Activated naive CD4-positive, alpha-beta T cell treated with anti-CD3 and anti-CD28 coated beads, Interleukin-2, amount 50 U/mL, for 72 hours (primary cell): ENCODE measurements at regions not wholly inside any gene's neighbourhood (a gene's known extent, or its start where the extent isn't known, plus 50 kb on each side); places are given as distances from the start of the nearest gene placed in this dataset.
"Not testable (repeated sequence)": the region's sequence is repeated elsewhere in the genome, so short reads cannot be mapped to it uniquely, and the experiment has no call there.

ENCODE experiments used
- ATAC-seq, 2 donors: fragments of 150-1000 bp; cut with Tn5 transposase; 2 replicates each; pipeline ENCODE4 v1.10.0; 2021; ENCODE audit warnings: mild to moderate bottlenecking in 2 of 2, moderate library complexity in 2 of 2
- DNase-seq, 2 donors: peaks; one replicate each; pipeline ENCODE4 v3.0.0; 2021 to 2022; ENCODE audit warnings: low spot score in 2 of 2
- H3K27ac Mint-ChIP-seq, 2 donors: one replicate each; pipeline ENCODE4 v1.8.0; 2022; ENCODE audit warnings: mild to moderate bottlenecking in 2 of 2, mixed read lengths in 2 of 2
- H3K36me3 Mint-ChIP-seq, 2 donors: one replicate each; pipeline ENCODE4 v1.8.0; 2022; ENCODE audit warnings: mixed read lengths in 2 of 2
- H3K9me3 Mint-ChIP-seq, 2 donors: one replicate each; pipeline ENCODE4 v1.8.0; 2022; ENCODE audit warnings: mixed read lengths in 2 of 2

DNA sequence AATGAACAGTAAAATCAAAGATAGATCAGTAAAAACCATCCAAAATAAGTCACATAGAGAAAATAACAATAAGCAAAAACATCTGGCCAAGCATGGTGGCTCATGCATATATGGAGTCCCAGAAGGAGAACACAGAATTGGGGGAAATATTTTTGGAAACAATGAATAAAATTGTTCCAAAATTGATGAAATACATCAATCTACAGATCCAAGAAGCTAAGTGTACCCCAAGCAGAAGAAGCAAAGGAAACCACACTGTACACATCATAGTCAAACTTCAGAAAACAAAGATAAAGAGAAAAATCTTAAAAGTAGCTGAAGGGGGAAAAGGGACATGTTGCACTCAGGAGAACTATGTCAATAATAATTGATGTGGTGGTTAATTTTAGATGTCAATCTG lies 80.4 kb upstream of the RMP24 start:
- H3K36me3 Mint-ChIP-seq = peaks cover 0 to 6% of the 10 kb centered on the region in 2 donors
- ATAC-seq = no peak
- peaks cover 11 to 13% of the 10 kb centered on the region in 2 donors for H3K9me3 Mint-ChIP-seq
- no peak overlapping the region for H3K27ac Mint-ChIP-seq
- no peak for DNase-seq

DNA sequence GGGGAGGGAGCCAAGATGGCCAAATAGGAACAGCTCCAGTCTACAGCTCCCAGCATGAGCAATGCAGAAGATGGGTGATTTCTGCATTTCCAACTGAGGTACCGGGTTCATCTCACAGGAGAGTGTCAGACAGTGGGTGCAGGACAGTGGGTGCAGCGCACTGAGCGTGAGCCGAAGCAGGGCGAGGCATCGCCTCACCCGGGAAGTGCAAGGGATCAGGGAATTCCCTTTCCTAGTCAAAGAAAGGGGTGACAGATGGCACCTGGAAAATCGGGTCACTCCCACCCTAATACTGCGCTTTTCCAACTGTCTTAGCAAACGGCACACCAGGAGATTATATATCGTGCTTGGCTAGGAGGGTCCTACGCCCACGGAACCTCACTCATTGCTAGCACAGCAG lies 75.0 kb upstream of the RMP24 start:
- not testable (repeated sequence) for ATAC-seq, DNase-seq
- H3K27ac Mint-ChIP-seq = peak overlapping the region in 1 of 2 donors; percentile 22
- H3K9me3 Mint-ChIP-seq = peaks cover 5 to 11% of the 10 kb centered on the region in 2 donors
- peaks cover 0 to 27% of the 10 kb centered on the region in 2 donors for H3K36me3 Mint-ChIP-seq

DNA sequence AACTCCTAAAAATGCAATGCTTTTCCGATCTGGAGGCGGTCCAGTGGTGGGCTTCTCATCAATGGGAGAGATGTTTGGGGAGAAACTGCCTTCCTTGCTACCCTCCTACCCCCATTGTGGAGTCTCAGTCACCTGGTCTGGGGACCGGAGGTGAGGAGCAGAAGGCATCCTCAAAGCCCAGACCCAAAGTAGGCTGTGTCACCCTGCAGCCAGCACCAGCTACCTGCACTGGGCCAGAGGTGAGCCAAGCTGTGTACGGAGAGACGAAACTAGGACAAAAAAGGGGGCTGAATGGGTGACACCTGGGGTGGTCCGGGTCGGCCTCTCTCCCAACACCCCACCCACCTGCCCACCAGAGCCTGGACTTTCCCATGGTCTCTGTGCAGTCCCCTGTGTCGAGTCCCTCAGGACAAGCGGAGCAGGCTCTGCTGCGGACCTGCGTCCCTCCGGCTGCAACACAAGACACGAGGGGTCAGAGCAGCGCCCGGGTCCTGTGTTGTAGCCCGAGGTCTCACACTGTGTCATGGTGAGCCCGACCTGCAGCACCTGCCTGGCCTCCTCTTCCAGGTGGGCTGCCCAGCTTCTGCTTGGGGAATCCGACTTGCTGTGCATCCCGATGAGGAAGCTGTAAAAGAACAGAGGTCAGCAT lies 68.0 kb upstream of the RMP24 start:
- H3K9me3 Mint-ChIP-seq = peaks cover 0 to 6% of the 10 kb centered on the region in 2 donors

DNA sequence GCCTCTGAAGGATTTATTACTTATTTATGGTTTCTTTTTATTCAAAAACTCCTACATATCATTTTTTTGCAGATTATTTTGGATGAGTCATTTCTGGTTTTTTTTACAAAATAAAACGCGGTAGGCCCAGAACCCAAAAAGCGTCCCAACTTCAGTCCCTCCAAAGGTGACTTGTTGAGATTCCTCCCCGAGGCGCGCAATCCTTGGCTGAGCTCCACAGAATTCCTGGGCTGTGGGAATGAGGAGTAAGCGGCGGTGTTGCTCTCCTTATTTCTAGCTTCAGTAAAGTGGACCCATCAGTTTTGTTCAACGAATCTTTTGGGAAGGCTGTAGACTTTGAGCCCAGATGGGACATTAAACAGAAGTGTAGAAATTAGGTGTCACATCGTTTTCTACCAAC lies 67.0 kb upstream of the RMP24 start:
- no peak for DNase-seq
- Mint-ChIP-seq H3K36me3 (peaks cover 0 to 4% of the 10 kb centered on the region in 2 donors), H3K9me3 (peaks cover 0 to 3% of the 10 kb centered on the region in 2 donors), H3K27ac (no peak overlapping the region)
- ATAC-seq = no peak

More for the DNA sequence above, 68.0 kb upstream of the RMP24 start:
- Mint-ChIP-seq H3K27ac (no peak overlapping the region), H3K36me3 (peaks cover 0 to 9% of the 10 kb centered on the region in 2 donors)
- DNase-seq (no peak), ATAC-seq (no peak)

DNA sequence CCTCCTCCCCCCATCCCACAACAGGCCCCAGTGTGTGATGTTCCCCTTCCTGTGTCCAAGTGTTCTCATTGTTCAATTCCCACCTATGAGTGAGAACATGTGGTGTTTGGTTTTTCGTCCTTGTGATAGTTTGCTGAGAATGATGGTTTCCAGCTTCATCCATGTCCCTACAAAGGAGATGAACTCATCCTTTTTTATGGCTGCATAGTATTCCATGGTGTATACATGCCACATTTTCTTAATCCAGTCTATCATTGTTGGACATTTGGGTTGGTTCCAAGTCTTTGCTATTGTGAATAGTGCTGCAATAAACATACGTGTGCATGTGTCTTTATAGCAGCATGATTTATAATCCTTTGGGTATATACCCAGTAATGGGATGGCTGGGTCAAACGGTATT lies 66.2 kb upstream of the RMP24 start:
- not testable (repeated sequence) for DNase-seq, ATAC-seq, H3K27ac Mint-ChIP-seq, H3K36me3 Mint-ChIP-seq, H3K9me3 Mint-ChIP-seq

DNA sequence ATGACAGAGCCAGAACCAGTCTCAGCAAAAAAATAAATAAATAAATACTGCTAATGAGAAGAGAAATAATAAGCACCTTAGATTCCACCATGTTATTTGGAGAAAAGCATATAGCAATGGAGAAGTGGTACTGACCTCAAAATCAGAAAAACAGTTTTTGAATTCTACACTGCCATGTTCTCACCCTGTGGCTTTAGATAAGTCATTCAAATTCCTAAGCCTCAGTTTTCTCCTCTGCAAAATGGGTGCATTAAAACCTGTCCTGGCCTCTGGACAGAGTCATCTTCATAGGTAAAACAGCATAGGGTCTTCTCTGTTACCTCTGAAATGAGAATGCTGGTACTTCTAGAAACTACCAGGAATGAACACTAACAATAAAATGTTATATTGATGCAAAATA lies 62.2 kb upstream of the RMP24 start:
- H3K9me3 Mint-ChIP-seq = no peaks in the 10 kb centered on the region
- H3K36me3 Mint-ChIP-seq = no peaks in the 10 kb centered on the region
- ATAC-seq (no peak), DNase-seq (no peak)
- no peak overlapping the region for H3K27ac Mint-ChIP-seq

DNA sequence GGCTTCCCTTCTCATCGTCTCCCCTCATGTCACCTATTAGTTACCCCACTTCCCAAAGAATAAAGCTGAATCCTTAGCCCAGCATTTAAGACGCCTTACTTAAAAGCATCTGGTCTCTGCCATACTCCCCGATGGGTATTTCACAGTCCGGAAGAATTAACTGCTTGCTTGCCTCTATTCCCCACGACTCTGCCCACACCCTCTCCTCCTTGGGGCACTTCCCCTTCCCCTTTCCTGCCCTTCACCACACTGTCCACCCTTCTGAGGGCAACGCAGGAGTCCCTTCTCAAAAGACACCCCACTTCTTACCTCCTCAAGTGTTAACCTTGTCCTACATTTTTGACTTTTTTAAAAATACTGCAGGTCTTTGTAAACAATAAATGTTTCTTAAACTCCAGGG lies 60.1 kb upstream of the RMP24 start:
- no peak for ATAC-seq
- Mint-ChIP-seq H3K27ac (no peak overlapping the region), H3K36me3 (no peaks in the 10 kb centered on the region), H3K9me3 (no peaks in the 10 kb centered on the region)
- DNase-seq = no peak

DNA sequence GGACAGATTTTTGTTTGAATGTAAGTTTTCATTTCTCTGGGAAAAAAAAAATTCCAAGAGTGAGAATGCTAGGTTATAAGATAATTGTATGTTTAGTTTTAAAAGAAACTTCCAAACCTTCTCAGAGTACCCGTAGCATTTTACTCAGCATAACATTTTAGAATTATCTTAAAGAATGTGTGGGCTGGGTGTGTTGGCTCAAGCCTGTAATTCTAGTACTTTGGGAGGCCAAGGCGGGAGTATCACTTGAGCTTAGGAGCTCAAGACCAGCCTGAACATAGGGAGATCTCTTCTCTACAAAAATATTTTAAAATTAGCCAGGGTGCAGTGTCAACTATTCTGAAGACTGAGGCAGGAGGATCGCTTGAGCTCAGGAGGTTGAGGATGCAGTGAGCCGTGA lies 57.4 kb upstream of the RMP24 start:
- DNase-seq (no peak), ATAC-seq (no peak)
- Mint-ChIP-seq H3K9me3 (no peaks in the 10 kb centered on the region), H3K36me3 (no peaks in the 10 kb centered on the region), H3K27ac (no peak overlapping the region)

DNA sequence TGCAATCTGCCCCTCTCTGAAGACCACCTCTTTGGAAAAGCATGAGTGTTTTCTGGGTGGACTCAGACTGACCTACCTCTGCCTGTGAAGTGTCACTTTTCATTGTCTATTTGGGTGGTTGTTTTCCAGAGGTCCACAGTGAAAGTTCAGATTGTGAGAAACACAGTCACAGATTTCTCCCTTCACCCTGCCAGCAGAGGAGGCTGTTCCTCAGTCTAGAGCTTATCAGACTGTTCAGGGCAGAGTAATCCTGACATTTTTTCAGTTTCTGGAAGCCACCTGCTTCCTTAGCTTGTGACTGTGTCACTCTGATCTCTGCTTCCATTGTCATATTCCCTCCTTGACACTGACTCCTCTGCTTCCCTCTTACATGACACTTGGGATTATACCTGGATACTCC lies 55.4 kb upstream of the RMP24 start:
- DNase-seq (no peak), ATAC-seq (no peak)
- Mint-ChIP-seq H3K36me3 (no peaks in the 10 kb centered on the region), H3K9me3 (no peaks in the 10 kb centered on the region), H3K27ac (no peak overlapping the region)

DNA sequence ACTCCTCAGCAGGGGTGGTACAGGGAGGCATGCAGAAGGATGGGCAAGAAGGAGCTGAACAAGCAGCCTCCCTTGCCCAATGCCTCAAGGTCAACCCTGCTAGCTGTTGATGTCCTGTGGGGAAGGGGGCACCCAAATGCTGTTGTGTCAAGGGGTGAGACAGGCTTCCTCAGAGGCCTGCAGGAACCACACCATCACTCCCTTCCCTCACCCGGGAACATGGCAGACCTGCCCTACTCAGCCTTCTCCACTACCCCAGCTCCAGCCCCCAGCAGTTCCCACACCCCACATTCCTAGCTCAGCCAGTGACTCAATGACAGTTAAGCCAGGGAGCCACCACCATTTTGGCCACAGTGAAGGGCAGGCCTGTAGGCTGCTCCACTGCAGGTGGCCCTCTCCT lies 53.9 kb upstream of the RMP24 start:
- no peak for ATAC-seq
- no peaks in the 10 kb centered on the region for H3K9me3 Mint-ChIP-seq
- DNase-seq = no peak
- no peak overlapping the region for H3K27ac Mint-ChIP-seq
- no peaks in the 10 kb centered on the region for H3K36me3 Mint-ChIP-seq

DNA sequence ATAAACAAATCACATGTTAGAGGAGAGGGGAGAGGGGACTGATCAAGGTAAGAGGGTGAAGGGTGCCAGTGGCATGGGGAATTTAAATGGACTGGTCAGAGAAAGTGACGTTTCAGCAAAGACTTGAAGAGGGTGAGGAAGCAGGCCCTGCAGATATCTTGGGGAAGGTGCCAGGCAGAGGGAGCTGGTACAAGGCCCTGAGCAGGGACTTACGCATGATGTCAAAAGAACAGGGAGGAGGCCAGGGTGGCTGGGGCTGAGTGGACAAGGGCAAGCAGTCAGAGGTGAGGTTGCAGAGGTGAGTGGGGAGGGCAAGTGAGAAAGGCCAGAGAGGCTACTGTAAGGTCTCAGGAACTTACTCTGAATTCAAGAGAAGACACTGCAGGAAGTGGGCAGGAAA lies 53.3 kb upstream of the RMP24 start:
- H3K36me3 Mint-ChIP-seq = no peaks in the 10 kb centered on the region
- no peak for ATAC-seq

DNA sequence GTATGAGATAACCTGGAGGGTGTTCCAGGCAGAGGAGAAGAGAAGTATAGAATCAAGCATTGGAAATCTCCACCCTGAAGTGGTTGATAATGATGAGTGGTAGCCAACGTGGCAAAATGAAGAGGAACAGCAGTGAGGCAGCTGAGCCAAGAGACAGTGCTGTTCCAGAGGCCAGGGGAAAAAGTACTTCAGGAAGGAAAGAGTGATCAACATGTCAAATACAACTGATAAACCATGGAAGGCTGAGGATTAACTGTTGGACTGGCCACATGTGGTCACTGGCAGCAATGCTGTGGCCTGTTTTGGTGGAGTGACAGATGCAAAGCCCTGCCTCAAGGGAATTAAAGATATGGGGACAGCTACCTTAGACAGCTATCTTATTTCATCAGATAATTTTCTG lies 51.9 kb upstream of the RMP24 start:
- H3K36me3 Mint-ChIP-seq = no peaks in the 10 kb centered on the region

More for the DNA sequence above, 53.3 kb upstream of the RMP24 start:
- Mint-ChIP-seq H3K9me3 (no peaks in the 10 kb centered on the region), H3K27ac (no peak overlapping the region)
- no peak for DNase-seq

More for the DNA sequence above, 51.9 kb upstream of the RMP24 start:
- Mint-ChIP-seq H3K27ac (no peak overlapping the region), H3K9me3 (no peaks in the 10 kb centered on the region)
- no peak for ATAC-seq
- no peak for DNase-seq
